ENCODE measurements at regions not wholly inside any gene's neighbourhood (a gene's known extent, or its start where the extent isn't known, plus 50 kb on each side); places are given as distances from the start of the nearest gene placed in this dataset.
"Not testable (repeated sequence)": the region's sequence is repeated elsewhere in the genome, so short reads cannot be mapped to it uniquely, and the experiment has no call there.

- Histone ChIP-seq H3K36me3 (replicated peaks in 1 of 2) (no peaks in the 10 kb centered on the region), H3K27me3 (no peaks in the 10 kb centered on the region), H3K27ac (no peak overlapping the region), H3K4me3 (no peak overlapping the region), H3K4me1 (replicated peaks in 1 of 2) (no peaks in the 10 kb centered on the region), H3K9me3 (replicated peaks in 1 of 3) (no peaks in the 10 kb centered on the region)
- WGBS, 4 donors = 90 to 91% (median 90%) methylated on average over 7 of the region's 7 CpGs
- no peak for DNase-seq
- intact Hi-C loops (cut with DNase I) = no loop called here
- TF ChIP-seq POLR2A (IDR thresholded peaks at IDR 0.05) (no peak), CTCF (IDR thresholded peaks at IDR 0.05) (no peak)
These were observed 144.8 kb upstream of the GALNT2 start for GRCh38 chr1:229922249-229922648.

- DNase-seq = no peak
- 76 to 83% (median 79%) methylated on average over 10 of the region's 10 CpGs for WGBS, 4 donors
- H3K27me3 ChIP-seq = no peaks in the 10 kb centered on the region
These were observed 142.4 kb upstream of the GALNT2 start for GRCh38 chr1:229924639-229925038.

GRCh38 chr1:229928767-229929166 is 138.3 kb upstream of the GALNT2 start:
- H3K4me3 ChIP-seq = no peak overlapping the region
- TF ChIP-seq POLR2A (IDR thresholded peaks at IDR 0.05) (no peak), CTCF (IDR thresholded peaks at IDR 0.05) (no peak)
- H3K9me3 ChIP-seq (replicated peaks in 1 of 3) = no peaks in the 10 kb centered on the region
- H3K36me3 ChIP-seq (replicated peaks in 1 of 2) = no peaks in the 10 kb centered on the region
- H3K4me1 ChIP-seq (replicated peaks in 1 of 2) = no peaks in the 10 kb centered on the region
- no peak overlapping the region for H3K27ac ChIP-seq
- DNase-seq = no peak
- no peaks in the 10 kb centered on the region for H3K27me3 ChIP-seq
- 88 to 93% (median 90%) methylated on average over 7 of the region's 7 CpGs for WGBS, 4 donors
- intact Hi-C loops (cut with DNase I) = no loop called here

More at GRCh38 chr1:229924639-229925038, 142.4 kb upstream of the GALNT2 start:
- H3K27ac ChIP-seq = no peak overlapping the region
- H3K9me3 ChIP-seq (replicated peaks in 1 of 3) = no peaks in the 10 kb centered on the region
- no peak overlapping the region for H3K4me3 ChIP-seq
- intact Hi-C loops (cut with DNase I) = no loop called here
- no peaks in the 10 kb centered on the region for H3K36me3 ChIP-seq (replicated peaks in 1 of 2)
- no peak for TF ChIP-seq CTCF (IDR thresholded peaks at IDR 0.05)
- no peak for TF ChIP-seq POLR2A (IDR thresholded peaks at IDR 0.05)
- H3K4me1 ChIP-seq (replicated peaks in 1 of 2) = no peaks in the 10 kb centered on the region

- H3K4me1 ChIP-seq (replicated peaks in 1 of 2); H3K36me3 ChIP-seq (replicated peaks in 1 of 2); intact Hi-C loops (cut with DNase I); DNase-seq; H3K27ac ChIP-seq; H3K27me3 ChIP-seq; H3K4me3 ChIP-seq; H3K9me3 ChIP-seq (replicated peaks in 1 of 3): not testable (repeated sequence)
- 93 to 96% (median 94%) methylated on average over 10 to 21 of the region's 21 CpGs for WGBS, 4 donors
These were observed 135.3 kb upstream of the GALNT2 start for GRCh38 chr1:229931751-229932150.

DNA sequence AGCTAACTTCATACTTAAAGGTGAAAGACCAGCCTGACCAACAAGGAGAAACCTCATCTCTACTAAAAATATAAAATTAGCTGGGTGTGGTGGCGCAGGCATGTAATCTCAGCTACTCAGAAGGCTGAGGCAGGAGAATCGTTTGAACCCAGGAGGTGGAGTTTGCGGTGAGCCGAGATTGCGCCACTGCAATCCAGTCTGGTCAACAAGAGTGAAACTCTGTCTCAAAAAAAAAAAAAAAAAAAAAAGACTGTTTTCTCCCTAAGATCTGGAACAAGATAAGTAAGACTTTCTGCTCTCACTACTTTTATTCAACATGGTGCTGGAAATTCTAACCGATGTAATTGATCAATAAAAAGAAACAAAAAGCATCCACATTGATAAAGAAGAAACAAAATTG is 131.9 kb upstream of the GALNT2 start:
- H3K4me1 ChIP-seq (replicated peaks in 1 of 2); intact Hi-C loops (cut with DNase I): not testable (repeated sequence)
- 90 to 92% (median 91%) methylated on average over 6 of the region's 6 CpGs for WGBS, 4 donors

More for the DNA sequence above, 131.9 kb upstream of the GALNT2 start:
- H3K27me3 ChIP-seq; H3K4me3 ChIP-seq; H3K36me3 ChIP-seq (replicated peaks in 1 of 2); DNase-seq; H3K27ac ChIP-seq; H3K9me3 ChIP-seq (replicated peaks in 1 of 3): not testable (repeated sequence)
